ENCODE measurements at regions not wholly inside any gene's neighbourhood (a gene's known extent, or its start where the extent isn't known, plus 50 kb on each side); places are given as distances from the start of the nearest gene placed in this dataset.

DNA sequence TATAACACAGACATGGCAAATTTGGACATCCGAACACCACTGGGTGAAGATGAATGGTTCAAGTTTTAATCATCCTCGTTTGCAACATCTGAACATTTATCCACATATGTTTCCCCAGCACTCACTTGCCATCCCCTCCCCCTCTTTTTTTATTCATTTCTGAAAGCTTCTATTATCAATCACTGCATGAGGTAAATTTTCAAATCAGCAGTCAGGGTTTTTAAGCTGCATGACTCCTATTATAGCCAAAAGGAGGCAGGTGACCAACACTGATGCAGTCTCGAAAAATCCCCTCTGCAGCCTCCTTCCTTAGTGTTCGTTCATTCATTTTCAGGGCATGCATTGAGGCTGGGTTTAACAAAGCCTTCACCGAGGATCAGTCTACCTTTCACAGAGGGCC, 530.8 kb upstream of the JARID2 start:
- no TSS peak for BruUV-seq (replicated peaks)
- Histone ChIP-seq H3K4me2 (ENCODE audit: low read length) (no peak overlapping the region), H2AFZ (ENCODE audit: low read length) (no peak overlapping the region), H4K20me1 (ENCODE audit: insufficient read depth, low read length) (no peaks in the 10 kb centered on the region), H3K4me3 (ENCODE audit: low read depth, low read length, poor library complexity, severe bottlenecking) (no peak overlapping the region), H3K9me3 (ENCODE audit: low read length) (no peaks in the 10 kb centered on the region), H3K36me3 (ENCODE audit: insufficient read depth, low read length) (no peaks in the 10 kb centered on the region), H3K4me1 (ENCODE audit: insufficient read depth, low read length, poor library complexity, severe bottlenecking) (peaks cover 12% of the 10 kb centered on the region), H3K9me2 (ENCODE audit: insufficient read depth, low read length) (no peaks in the 10 kb centered on the region), H3K79me2 (ENCODE audit: insufficient read depth, low read depth, low read length) (no peaks in the 10 kb centered on the region), H3K27ac (ENCODE audit: low read depth, low read length, poor library complexity, severe bottlenecking) (no peak overlapping the region)
- CTCF ChIA-PET (ENCODE audit: unreplicated experiment): interaction anchor here (0.6 kb wide), 1 partner anchor 209 kb away, joined by 4 read pairs; no protein-coding TSS in a partner anchor
- TF ChIP-seq, protein P1, sequence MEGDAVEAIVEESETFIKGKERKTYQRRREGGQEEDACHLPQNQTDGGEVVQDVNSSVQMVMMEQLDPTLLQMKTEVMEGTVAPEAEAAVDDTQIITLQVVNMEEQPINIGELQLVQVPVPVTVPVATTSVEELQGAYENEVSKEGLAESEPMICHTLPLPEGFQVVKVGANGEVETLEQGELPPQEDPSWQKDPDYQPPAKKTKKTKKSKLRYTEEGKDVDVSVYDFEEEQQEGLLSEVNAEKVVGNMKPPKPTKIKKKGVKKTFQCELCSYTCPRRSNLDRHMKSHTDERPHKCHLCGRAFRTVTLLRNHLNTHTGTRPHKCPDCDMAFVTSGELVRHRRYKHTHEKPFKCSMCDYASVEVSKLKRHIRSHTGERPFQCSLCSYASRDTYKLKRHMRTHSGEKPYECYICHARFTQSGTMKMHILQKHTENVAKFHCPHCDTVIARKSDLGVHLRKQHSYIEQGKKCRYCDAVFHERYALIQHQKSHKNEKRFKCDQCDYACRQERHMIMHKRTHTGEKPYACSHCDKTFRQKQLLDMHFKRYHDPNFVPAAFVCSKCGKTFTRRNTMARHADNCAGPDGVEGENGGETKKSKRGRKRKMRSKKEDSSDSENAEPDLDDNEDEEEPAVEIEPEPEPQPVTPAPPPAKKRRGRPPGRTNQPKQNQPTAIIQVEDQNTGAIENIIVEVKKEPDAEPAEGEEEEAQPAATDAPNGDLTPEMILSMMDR (conservative IDR thresholded peaks at IDR 0.05; ENCODE audit: low read length): no peak
- TF ChIP-seq EZH2phosphoT487 (IDR thresholded peaks at IDR 0.05; ENCODE audit: borderline replicate concordance, low read depth, low read length): no peak
- no peak for DNase-seq (ENCODE audit: low spot score)
- POLR2A ChIA-PET: interaction anchor here (0.7 to 1.1 kb wide), 3 partner anchors 9 to 356 kb away, joined by 3 to 6 read pairs (median 3); no protein-coding TSS in a partner anchor
- intact Hi-C loops (cut with micrococcal nuclease; ENCODE audit: unreplicated experiment): no loop called here

DNA sequence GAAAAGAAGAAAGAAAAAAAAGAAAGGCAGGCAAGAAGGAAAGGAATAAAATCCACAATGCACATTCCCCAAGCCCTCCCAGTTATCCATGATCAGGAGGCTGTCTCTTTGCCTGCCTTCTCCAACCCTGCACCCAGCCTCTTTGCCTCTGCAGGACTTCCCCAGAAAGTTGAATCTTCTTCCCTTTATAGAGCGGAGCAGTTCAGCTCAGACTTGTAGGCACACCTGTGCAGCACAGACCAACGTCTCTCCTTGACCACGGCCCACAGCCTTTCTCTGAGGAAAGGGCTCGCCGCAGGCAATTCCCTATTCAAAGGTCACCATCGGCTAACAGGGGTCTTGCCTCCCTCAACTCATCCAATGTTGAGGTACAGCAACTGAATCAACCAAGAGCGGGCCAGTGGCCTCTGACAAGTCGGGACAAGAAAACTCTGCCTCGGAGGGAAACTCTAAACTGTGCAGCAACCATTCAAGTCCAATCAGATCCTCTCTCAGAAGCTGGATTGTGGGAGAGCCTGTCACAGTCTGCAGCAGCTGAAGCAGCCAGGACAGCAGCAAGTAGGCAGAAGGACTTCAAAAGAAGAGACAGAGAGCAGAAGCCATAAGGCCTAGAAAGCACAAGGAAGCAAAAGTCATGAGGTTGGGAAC, 529.2 kb upstream of the JARID2 start:
- Histone ChIP-seq H3K36me3 (ENCODE audit: insufficient read depth, low read length) (no peaks in the 10 kb centered on the region), H3K4me2 (ENCODE audit: low read length) (no peak overlapping the region), H3K4me3 (ENCODE audit: low read depth, low read length, poor library complexity, severe bottlenecking) (no peak overlapping the region), H3K4me1 (ENCODE audit: insufficient read depth, low read length, poor library complexity, severe bottlenecking) (peaks cover 17% of the 10 kb centered on the region), H4K20me1 (ENCODE audit: insufficient read depth, low read length) (no peaks in the 10 kb centered on the region), H3K79me2 (ENCODE audit: insufficient read depth, low read depth, low read length) (no peaks in the 10 kb centered on the region), H3K9me3 (ENCODE audit: low read length) (no peaks in the 10 kb centered on the region), H3K9me2 (ENCODE audit: insufficient read depth, low read length) (no peaks in the 10 kb centered on the region), H3K27ac (ENCODE audit: low read depth, low read length, poor library complexity, severe bottlenecking) (no peak overlapping the region), H2AFZ (ENCODE audit: low read length) (no peak overlapping the region)
- intact Hi-C loops (cut with micrococcal nuclease; ENCODE audit: unreplicated experiment): no loop called here
- TF ChIP-seq EZH2phosphoT487 (IDR thresholded peaks at IDR 0.05; ENCODE audit: borderline replicate concordance, low read depth, low read length): no peak
- TF ChIP-seq, protein P1 (conservative IDR thresholded peaks at IDR 0.05; ENCODE audit: low read length): no peak
- no peak for DNase-seq (ENCODE audit: low spot score)
- BruUV-seq (replicated peaks): no TSS peak
- POLR2A ChIA-PET: interaction anchor here (0.6 to 2.2 kb wide), 3 partner anchors 12 to 136 kb away, joined by 3 to 9 read pairs (median 4); no protein-coding TSS in a partner anchor
- CTCF ChIA-PET (ENCODE audit: unreplicated experiment): no interaction called here

GRCh38 chr6:14717307-14717706, 528.6 kb upstream of the JARID2 start:
- TF ChIP-seq, protein P1 (conservative IDR thresholded peaks at IDR 0.05; ENCODE audit: low read length): no peak
- TF ChIP-seq EZH2phosphoT487 (IDR thresholded peaks at IDR 0.05; ENCODE audit: borderline replicate concordance, low read depth, low read length): no peak
- BruUV-seq (replicated peaks): no TSS peak
- no peak overlapping the region for H3K4me3 ChIP-seq (ENCODE audit: low read depth, low read length, poor library complexity, severe bottlenecking)
- no peak overlapping the region for H3K27ac ChIP-seq (ENCODE audit: low read depth, low read length, poor library complexity, severe bottlenecking)
- CTCF ChIA-PET (ENCODE audit: unreplicated experiment): interaction anchor here (2.2 kb wide), 1 partner anchor 12 kb away, joined by 11 read pairs; no protein-coding TSS in a partner anchor
- no peaks in the 10 kb centered on the region for H3K79me2 ChIP-seq (ENCODE audit: insufficient read depth, low read depth, low read length)
- H3K4me2 ChIP-seq (ENCODE audit: low read length): no peak overlapping the region
- intact Hi-C loops (cut with micrococcal nuclease; ENCODE audit: unreplicated experiment): no loop called here
- H3K9me2 ChIP-seq (ENCODE audit: insufficient read depth, low read length): no peaks in the 10 kb centered on the region
- no peak for DNase-seq (ENCODE audit: low spot score)
- peaks cover 17% of the 10 kb centered on the region for H3K4me1 ChIP-seq (ENCODE audit: insufficient read depth, low read length, poor library complexity, severe bottlenecking)
- H4K20me1 ChIP-seq (ENCODE audit: insufficient read depth, low read length): no peaks in the 10 kb centered on the region
- no peaks in the 10 kb centered on the region for H3K9me3 ChIP-seq (ENCODE audit: low read length)
- no peak overlapping the region for H2AFZ ChIP-seq (ENCODE audit: low read length)
- POLR2A ChIA-PET: interaction anchor here (2.2 kb wide), 1 partner anchor 12 kb away, joined by 9 read pairs; no protein-coding TSS in a partner anchor
- H3K36me3 ChIP-seq (ENCODE audit: insufficient read depth, low read length): no peaks in the 10 kb centered on the region
